Ascending aorta (tissue), 2 donors: ENCODE measurements at regions not wholly inside any gene's neighbourhood (a gene's known extent, or its start where the extent isn't known, plus 50 kb on each side); places are given as distances from the start of the nearest gene placed in this dataset.

ENCODE experiments used
- DNase-seq, 2 donors: peaks; one replicate each; pipeline ENCODE4 v3.0.0-alpha.2; 2019; ENCODE audit warnings: low spot score in 2 of 2
- H3K27ac ChIP-seq, 2 donors: fragments of 200-600 bp; sonication (generic); one replicate each; pipeline ENCODE4 v1.5.1; 2016 to 2017; ENCODE audit warnings: mild to moderate bottlenecking in 1 of 2
- H3K27me3 ChIP-seq: fragments of 200-600 bp; sonication (generic); one replicate; pipeline ENCODE4 v1.5.1; 2017
- H3K36me3 ChIP-seq, 2 donors: fragments of 200-600 bp; sonication (generic); one replicate each; pipeline ENCODE4 v1.5.1; 2016
- H3K4me1 ChIP-seq, 2 donors: fragments of 200-600 bp; sonication (generic); one replicate each; pipeline ENCODE4 v1.5.1; 2016 to 2017; ENCODE audit warnings: mild to moderate bottlenecking in 1 of 2
- H3K4me3 ChIP-seq, 2 donors: fragments of 200-600 bp; sonication (generic); one replicate each; pipeline ENCODE4 v1.5.1; 2016 to 2017; ENCODE audit warnings: mild to moderate bottlenecking in 1 of 2
- H3K9me3 ChIP-seq, 2 donors: fragments of 200-600 bp; sonication (generic); one replicate each; pipeline ENCODE4 v1.5.1; 2016
- intact Hi-C: fragments of 100-400 bp; cut with DNase I; formaldehyde crosslinking; loops from one replicate; pipeline ENCODE4 v1.15.1; 2023
- TF ChIP-seq, protein P1 (sequence below), 3 experiments: fragments of 200-600 bp in 2 of 3; fragments of 450-650 bp in 1 of 3; sonication (generic) in 2 of 3; IDR thresholded peaks; one replicate each; pipeline ENCODE4 v1.5.1; 2016 to 2019; ENCODE audit warnings: antibody characterized with exemption in 3 of 3, mild to moderate bottlenecking in 1 of 3, moderate library complexity in 1 of 3

DNA sequence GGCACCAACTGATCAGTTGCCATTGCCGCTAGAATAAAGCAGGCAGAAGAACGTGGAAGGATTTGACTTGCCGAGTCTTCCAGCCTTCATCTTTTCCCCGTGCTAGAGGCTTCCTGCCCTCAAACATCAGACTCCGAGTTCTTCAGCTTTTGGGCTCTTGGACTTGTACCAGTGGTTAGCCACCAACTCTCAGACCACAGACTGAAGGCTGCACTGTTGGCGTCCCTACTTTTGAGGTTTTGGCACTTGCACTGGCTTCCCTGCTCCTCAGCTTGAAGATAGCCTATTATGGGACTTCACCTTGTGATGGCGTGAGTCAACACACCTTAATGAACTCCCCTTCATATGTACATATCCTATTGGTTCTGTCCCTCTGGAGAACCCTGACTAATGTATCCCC lies 57.3 kb upstream of the KCND2 start:
- Histone ChIP-seq H3K27me3 (no peaks in the 10 kb centered on the region), H3K27ac (no peak overlapping the region), H3K36me3 (no peaks in the 10 kb centered on the region), H3K4me3 (no peak overlapping the region), H3K9me3 (no peaks in the 10 kb centered on the region), H3K4me1 (no peaks in the 10 kb centered on the region)
- no peak for DNase-seq
- TF ChIP-seq, protein P1, sequence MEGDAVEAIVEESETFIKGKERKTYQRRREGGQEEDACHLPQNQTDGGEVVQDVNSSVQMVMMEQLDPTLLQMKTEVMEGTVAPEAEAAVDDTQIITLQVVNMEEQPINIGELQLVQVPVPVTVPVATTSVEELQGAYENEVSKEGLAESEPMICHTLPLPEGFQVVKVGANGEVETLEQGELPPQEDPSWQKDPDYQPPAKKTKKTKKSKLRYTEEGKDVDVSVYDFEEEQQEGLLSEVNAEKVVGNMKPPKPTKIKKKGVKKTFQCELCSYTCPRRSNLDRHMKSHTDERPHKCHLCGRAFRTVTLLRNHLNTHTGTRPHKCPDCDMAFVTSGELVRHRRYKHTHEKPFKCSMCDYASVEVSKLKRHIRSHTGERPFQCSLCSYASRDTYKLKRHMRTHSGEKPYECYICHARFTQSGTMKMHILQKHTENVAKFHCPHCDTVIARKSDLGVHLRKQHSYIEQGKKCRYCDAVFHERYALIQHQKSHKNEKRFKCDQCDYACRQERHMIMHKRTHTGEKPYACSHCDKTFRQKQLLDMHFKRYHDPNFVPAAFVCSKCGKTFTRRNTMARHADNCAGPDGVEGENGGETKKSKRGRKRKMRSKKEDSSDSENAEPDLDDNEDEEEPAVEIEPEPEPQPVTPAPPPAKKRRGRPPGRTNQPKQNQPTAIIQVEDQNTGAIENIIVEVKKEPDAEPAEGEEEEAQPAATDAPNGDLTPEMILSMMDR (IDR thresholded peaks at IDR 0.05): no peak
- intact Hi-C loops: no loop called here

DNA sequence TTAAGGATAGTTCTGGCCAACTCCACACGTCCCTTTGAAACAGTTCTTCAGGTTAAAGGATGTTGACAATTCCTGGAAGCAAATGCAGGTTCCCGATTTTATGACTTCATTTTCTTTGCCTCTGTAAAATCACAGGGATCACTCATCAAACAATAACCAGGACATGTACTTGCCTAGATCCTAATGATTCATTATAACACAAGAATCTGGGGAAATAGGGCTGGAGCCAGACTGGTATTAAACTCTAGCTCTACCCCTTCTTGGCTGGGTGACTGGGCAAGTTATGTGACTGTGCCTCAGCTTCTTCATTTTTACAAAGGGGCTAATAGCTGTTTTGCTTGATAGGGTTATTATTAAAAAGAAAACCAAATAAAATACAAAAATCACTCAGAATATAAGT lies 56.0 kb upstream of the KCND2 start:
- intact Hi-C loops: no loop called here
- H3K9me3 ChIP-seq: no peaks in the 10 kb centered on the region
- H3K4me3 ChIP-seq: no peak overlapping the region
- DNase-seq: no peak
- H3K4me1 ChIP-seq: no peaks in the 10 kb centered on the region
- H3K36me3 ChIP-seq: no peaks in the 10 kb centered on the region
- no peak overlapping the region for H3K27ac ChIP-seq
- TF ChIP-seq, protein P1 (IDR thresholded peaks at IDR 0.05): no peak
- H3K27me3 ChIP-seq: no peaks in the 10 kb centered on the region

DNA sequence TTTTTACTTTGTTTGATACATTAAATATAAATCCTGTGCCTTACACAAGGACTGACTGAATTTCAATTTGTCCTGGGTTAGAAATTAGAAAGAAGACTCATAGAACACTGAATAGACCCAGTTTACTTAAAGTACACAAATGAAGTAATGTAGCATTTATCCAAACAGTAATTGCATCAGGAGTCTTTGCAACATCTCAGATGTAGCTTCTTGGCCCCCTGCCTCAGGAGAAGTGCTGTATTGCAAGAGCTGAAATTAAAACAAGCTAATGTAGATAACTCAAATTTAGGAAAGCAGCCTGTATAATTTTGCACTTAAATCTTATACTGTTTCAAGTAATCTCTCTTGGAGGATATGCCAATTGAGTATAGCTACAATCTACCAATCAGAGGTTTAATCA lies 54.3 kb upstream of the KCND2 start:
- intact Hi-C loops: no loop called here
- H3K4me1 ChIP-seq: no peaks in the 10 kb centered on the region
- H3K9me3 ChIP-seq: no peaks in the 10 kb centered on the region
- no peak for DNase-seq
- no peaks in the 10 kb centered on the region for H3K36me3 ChIP-seq
- H3K27me3 ChIP-seq: no peaks in the 10 kb centered on the region
- no peak overlapping the region for H3K27ac ChIP-seq
- TF ChIP-seq, protein P1 (IDR thresholded peaks at IDR 0.05): no peak
- no peak overlapping the region for H3K4me3 ChIP-seq

DNA sequence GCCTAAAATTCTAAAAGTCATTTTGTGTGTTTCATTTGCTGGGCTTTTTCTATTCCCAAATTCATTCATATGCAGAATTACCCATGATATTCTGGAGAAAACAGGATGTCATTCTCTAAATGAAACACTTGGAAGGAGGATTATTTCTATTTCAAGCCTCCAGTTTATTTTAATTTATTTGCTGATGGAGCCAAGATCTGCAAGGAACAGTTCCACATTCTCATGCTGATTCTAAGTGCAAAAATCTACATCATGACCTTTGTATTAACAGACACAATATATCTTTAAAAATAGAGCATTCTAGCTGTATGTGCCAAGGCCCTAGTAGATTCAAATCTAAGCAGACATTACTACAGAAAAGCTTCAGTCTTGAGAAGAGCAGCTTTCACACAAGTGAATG lies 51.3 kb upstream of the KCND2 start:
- Histone ChIP-seq H3K36me3 (no peaks in the 10 kb centered on the region), H3K4me1 (no peaks in the 10 kb centered on the region), H3K27ac (no peak overlapping the region), H3K27me3 (no peaks in the 10 kb centered on the region), H3K9me3 (no peaks in the 10 kb centered on the region), H3K4me3 (no peak overlapping the region)
- intact Hi-C loops: no loop called here
- TF ChIP-seq, protein P1 (IDR thresholded peaks at IDR 0.05): no peak
- no peak for DNase-seq
